Astrocyte of the cerebellum (primary cell): ENCODE measurements at regions not wholly inside any gene's neighbourhood (a gene's known extent, or its start where the extent isn't known, plus 50 kb on each side); places are given as distances from the start of the nearest gene placed in this dataset.
"Not testable (repeated sequence)": the region's sequence is repeated elsewhere in the genome, so short reads cannot be mapped to it uniquely, and the experiment has no call there.

ENCODE experiments used
- DNase-seq: peaks from one replicate; pipeline ENCODE4 v3.0.0-alpha.2; 2011; ENCODE audit warnings: low read depth
- H3K4me3 ChIP-seq: 2 replicates; pipeline ENCODE4 v1.5.1; 2011; ENCODE audit warnings: mild to moderate bottlenecking, low read depth, low read length, moderate library complexity
- CTCF ChIP-seq: IDR thresholded peaks from 2 replicates; pipeline ENCODE4 v1.5.1; 2012; ENCODE audit warnings: low read length, low read depth, moderate library complexity, mild to moderate bottlenecking; ENCODE audit errors: missing control alignments
- in situ Hi-C: cut with HindIII; loops from 2 replicates; pipeline ENCODE4 v1.10.0; 2017; ENCODE audit warnings: low sequenced_read_pairs

- no peak overlapping the region for H3K4me3 ChIP-seq
- no peak for TF ChIP-seq CTCF
- DNase-seq: no peak
- in situ Hi-C loops: no loop called here
Measured at GRCh38 chr14:106666341-106666740, 1140.0 kb downstream of the TMEM121 start.

GRCh38 chr14:106670011-106670410 is 1143.6 kb downstream of the TMEM121 start:
- no peak for DNase-seq
- H3K4me3 ChIP-seq: no peak overlapping the region
- TF ChIP-seq CTCF: no peak
- in situ Hi-C loops: no loop called here

GRCh38 chr14:106674093-106674492 is 1147.7 kb downstream of the TMEM121 start:
- in situ Hi-C loops, DNase-seq, H3K4me3 ChIP-seq: not testable (repeated sequence)

- in situ Hi-C loops, DNase-seq, H3K4me3 ChIP-seq: not testable (repeated sequence)
Measured at GRCh38 chr14:106674509-106675125, 1148.2 kb downstream of the TMEM121 start.

DNA sequence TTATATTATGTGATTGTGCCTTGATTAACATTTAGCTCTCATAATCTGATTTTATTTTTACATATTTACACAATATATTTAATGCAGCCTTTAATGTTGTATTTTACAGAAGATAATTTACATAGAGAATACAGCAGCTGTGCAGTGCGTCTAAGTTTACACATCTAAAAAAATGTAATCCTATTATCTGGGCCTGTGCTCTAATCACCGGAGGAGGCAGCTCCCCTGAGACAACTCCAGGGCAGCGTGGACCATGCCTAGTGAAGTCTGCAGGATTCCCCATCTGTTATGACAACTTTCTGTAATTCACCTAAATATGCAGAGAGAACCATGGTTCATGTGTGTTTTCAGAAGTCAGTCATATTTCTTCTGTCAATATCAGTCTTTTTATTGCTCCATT is 1149.3 kb downstream of the TMEM121 start:
- H3K4me3 ChIP-seq, DNase-seq, in situ Hi-C loops: not testable (repeated sequence)

DNA sequence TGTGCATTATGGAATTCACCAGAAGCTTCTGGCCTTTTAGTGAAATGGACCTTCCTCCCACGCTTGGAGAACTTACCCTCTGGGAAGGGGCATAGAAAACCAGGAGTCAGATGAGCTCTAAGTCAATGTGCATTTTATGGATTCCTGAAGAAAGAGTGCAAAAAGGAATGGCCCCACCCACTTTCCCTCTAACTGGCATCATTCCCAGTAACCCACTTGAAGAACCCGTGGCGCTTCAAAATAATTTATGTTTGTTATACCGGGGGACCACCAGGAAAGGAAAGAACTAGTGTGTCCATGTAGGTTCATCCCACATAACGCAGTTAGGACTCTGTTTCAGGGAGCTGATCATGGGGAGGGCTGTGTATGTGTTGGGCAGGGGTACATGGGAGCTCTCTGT is 1153.4 kb downstream of the TMEM121 start:
- TF ChIP-seq CTCF: no peak
- in situ Hi-C loops: no loop called here
- no peak for DNase-seq
- H3K4me3 ChIP-seq: no peak overlapping the region

DNA sequence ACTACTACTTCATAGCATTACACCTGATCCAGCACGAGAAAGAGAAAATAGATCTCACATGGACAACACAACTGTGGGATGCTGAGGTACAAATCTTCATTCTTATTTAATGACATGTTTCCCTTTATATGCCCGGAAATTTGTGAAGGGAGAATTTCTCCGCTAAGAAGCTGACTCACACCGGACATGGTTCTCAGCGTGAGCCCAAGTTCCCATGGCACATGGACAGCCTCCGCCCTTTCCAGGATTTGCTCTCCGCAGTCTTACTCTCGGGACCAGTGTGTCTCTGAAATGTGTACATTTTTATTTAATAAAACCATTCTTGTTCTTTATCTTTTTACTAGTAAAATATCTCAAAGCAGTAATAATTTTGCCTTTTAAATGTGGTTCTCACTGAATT is 1154.8 kb downstream of the TMEM121 start:
- DNase-seq: no peak
- in situ Hi-C loops: no loop called here
- no peak overlapping the region for H3K4me3 ChIP-seq
- TF ChIP-seq CTCF: no peak

GRCh38 chr14:106681568-106681967 is 1155.2 kb downstream of the TMEM121 start:
- H3K4me3 ChIP-seq: no peak overlapping the region
- in situ Hi-C loops: no loop called here
- no peak for DNase-seq
- TF ChIP-seq CTCF: no peak
